Thyroid gland (tissue), 4 donors: ENCODE measurements at regions not wholly inside any gene's neighbourhood (a gene's known extent, or its start where the extent isn't known, plus 50 kb on each side); places are given as distances from the start of the nearest gene placed in this dataset.

ENCODE experiments used
- DNase-seq, 2 donors: peaks; one replicate each; pipeline ENCODE4 v3.0.0-alpha.2; 2019
- H3K27ac ChIP-seq, 3 donors: fragments of 200-600 bp; sonication (generic); 1 replicate in 2 of 3; 2 replicates in 1 of 3; pipeline ENCODE4 v1.5.1; 2016 to 2019; ENCODE audit warnings: mild to moderate bottlenecking in 1 of 3, moderate library complexity in 1 of 3
- H3K27me3 ChIP-seq: fragments of 200-600 bp; sonication (generic); one replicate; pipeline ENCODE4 v1.5.1; 2019
- H3K36me3 ChIP-seq, 2 donors: fragments of 200-600 bp; sonication (generic); one replicate each; pipeline ENCODE4 v1.5.1; 2016 to 2019
- H3K4me1 ChIP-seq, 2 donors: fragments of 200-600 bp; sonication (generic); one replicate each; pipeline ENCODE4 v1.5.1; 2017 to 2019
- H3K4me3 ChIP-seq, 3 donors: fragments of 200-600 bp; sonication (generic); replicated peaks in 1 of 3; 1 replicate in 2 of 3; 2 replicates in 1 of 3; pipeline ENCODE4 v1.5.1; 2016; ENCODE audit warnings: mild to moderate bottlenecking in 1 of 3
- H3K9me3 ChIP-seq: fragments of 200-600 bp; sonication (generic); one replicate; pipeline ENCODE4 v1.5.1; 2017
- CTCF ChIP-seq, 6 experiments: fragments of 200-600 bp in 3 of 6; fragments of 450-650 bp in 3 of 6; sonication (generic) in 3 of 6; IDR thresholded peaks; one replicate each; pipeline ENCODE4 v1.5.1; 2016 to 2019; ENCODE audit warnings: antibody characterized with exemption in 6 of 6, mild to moderate bottlenecking in 2 of 6, inconsistent platforms in 1 of 6, moderate library complexity in 1 of 6
- POLR2A ChIP-seq, 2 donors: fragments of 450-650 bp; IDR thresholded peaks; one replicate each; pipeline ENCODE4 v1.6.1; 2017; ENCODE audit warnings: antibody characterized with exemption in 2 of 2, mild to moderate bottlenecking in 2 of 2, moderate library complexity in 1 of 2
- whole genome bisulfite sequencing, 2 donors: methylation state at CpG; one replicate each; pipeline ENCODE4 v1.1.5; 2017; 5-methylcytosine and 5-hydroxymethylcytosine counted together
- intact Hi-C: fragments of 100-400 bp; cut with DNase I; formaldehyde crosslinking; loops from one replicate; pipeline ENCODE4 v1.15.1; 2023

- H3K9me3 ChIP-seq: no peaks in the 10 kb centered on the region
- no peaks in the 10 kb centered on the region for H3K4me1 ChIP-seq
- H3K27ac ChIP-seq: no peak overlapping the region
- intact Hi-C loops: no loop called here
- no peaks in the 10 kb centered on the region for H3K27me3 ChIP-seq
- H3K36me3 ChIP-seq: no peaks in the 10 kb centered on the region
- no peak for DNase-seq
- 33 to 36% methylated on average over 12 of the region's 12 CpGs for WGBS, 2 donors
- no peak overlapping the region for H3K4me3 ChIP-seq
- TF ChIP-seq CTCF (IDR thresholded peaks at IDR 0.05) (no peak), POLR2A (IDR thresholded peaks at IDR 0.05) (no peak)
Observed at GRCh38 chr4:27101126-27101525, 240.5 kb downstream of the STIM2 start.

GRCh38 chr4:27101561-27101960, 240.9 kb downstream of the STIM2 start:
- H3K4me1 ChIP-seq: no peaks in the 10 kb centered on the region
- 68 to 76% methylated on average over 7 of the region's 7 CpGs for WGBS, 2 donors
- no peaks in the 10 kb centered on the region for H3K9me3 ChIP-seq
- H3K36me3 ChIP-seq: no peaks in the 10 kb centered on the region
- no peak for TF ChIP-seq POLR2A (IDR thresholded peaks at IDR 0.05)
- no peak for TF ChIP-seq CTCF (IDR thresholded peaks at IDR 0.05)
- DNase-seq: no peak
- H3K4me3 ChIP-seq: no peak overlapping the region
- H3K27ac ChIP-seq: no peak overlapping the region
- no peaks in the 10 kb centered on the region for H3K27me3 ChIP-seq
- intact Hi-C loops: no loop called here

- TF ChIP-seq CTCF (IDR thresholded peaks at IDR 0.05): no peak
- no peak for TF ChIP-seq POLR2A (IDR thresholded peaks at IDR 0.05)
- Histone ChIP-seq H3K4me3 (no peak overlapping the region), H3K27ac (no peak overlapping the region), H3K9me3 (no peaks in the 10 kb centered on the region), H3K4me1 (no peaks in the 10 kb centered on the region), H3K27me3 (no peaks in the 10 kb centered on the region), H3K36me3 (no peaks in the 10 kb centered on the region)
- no peak for DNase-seq
- 68 to 74% methylated on average over 3 of the region's 3 CpGs for WGBS, 2 donors
- intact Hi-C loops: no loop called here
Observed at GRCh38 chr4:27111627-27112026, 251.0 kb downstream of the STIM2 start.

- Histone ChIP-seq H3K27ac (no peak overlapping the region), H3K36me3 (no peaks in the 10 kb centered on the region), H3K9me3 (no peaks in the 10 kb centered on the region), H3K4me1 (no peaks in the 10 kb centered on the region), H3K27me3 (no peaks in the 10 kb centered on the region), H3K4me3 (no peak overlapping the region)
- no peak for DNase-seq
- no peak for TF ChIP-seq CTCF (IDR thresholded peaks at IDR 0.05)
- no peak for TF ChIP-seq POLR2A (IDR thresholded peaks at IDR 0.05)
- intact Hi-C loops: no loop called here
- 89% methylated on average over 3 of the region's 3 CpGs for WGBS, 2 donors
Observed at GRCh38 chr4:27112587-27112986, 251.9 kb downstream of the STIM2 start.

- no peak for DNase-seq
- Histone ChIP-seq H3K27ac (no peak overlapping the region), H3K36me3 (no peaks in the 10 kb centered on the region), H3K4me3 (no peak overlapping the region), H3K9me3 (no peaks in the 10 kb centered on the region), H3K27me3 (no peaks in the 10 kb centered on the region), H3K4me1 (no peaks in the 10 kb centered on the region)
- 71 to 75% methylated on average over 4 of the region's 4 CpGs for WGBS, 2 donors
- intact Hi-C loops: no loop called here
- no peak for TF ChIP-seq POLR2A (IDR thresholded peaks at IDR 0.05)
- no peak for TF ChIP-seq CTCF (IDR thresholded peaks at IDR 0.05)
Observed at GRCh38 chr4:27115221-27115620, 254.6 kb downstream of the STIM2 start.
